ENCODE measurements at regions not wholly inside any gene's neighbourhood (a gene's known extent, or its start where the extent isn't known, plus 50 kb on each side); places are given as distances from the start of the nearest gene placed in this dataset.

GRCh38 chr4:37737466-37737865 is 51.3 kb upstream of the RELL1 start:
- DNase-seq (ENCODE audit: low spot score) = no peak

Data from germinal center (tissue), 1 donor.